ENCODE measurements at regions not wholly inside any gene's neighbourhood (a gene's known extent, or its start where the extent isn't known, plus 50 kb on each side); places are given as distances from the start of the nearest gene placed in this dataset.
"Not testable (repeated sequence)": the region's sequence is repeated elsewhere in the genome, so short reads cannot be mapped to it uniquely, and the experiment has no call there.

GRCh38 chr10:16186564-16186963, 250.2 kb upstream of the PTER start:
- peaks cover 8% of the 10 kb centered on the region for H3K4me1 ChIP-seq (ENCODE audit: control insufficient read depth, insufficient read depth, low read length)
- H3K9me3 ChIP-seq (replicated peaks; ENCODE audit: low read length) = peaks cover 3% of the 10 kb centered on the region
- no peaks in the 10 kb centered on the region for H3K36me3 ChIP-seq (ENCODE audit: insufficient read depth, low read length)
- no peak overlapping the region for H3K9ac ChIP-seq (ENCODE audit: low read depth, low read length)
- H3K4me3 ChIP-seq (ENCODE audit: low read length) = no peak overlapping the region
- H3K27me3 ChIP-seq (ENCODE audit: control insufficient read depth, insufficient read depth, low read length) = no peaks in the 10 kb centered on the region
- H3K4me2 ChIP-seq (ENCODE audit: low read length) = no peak overlapping the region

- H3K9me3 ChIP-seq (replicated peaks; ENCODE audit: low read length) = peaks cover 3% of the 10 kb centered on the region
- H3K4me3 ChIP-seq (ENCODE audit: low read length) = no peak overlapping the region
- H3K9ac ChIP-seq (ENCODE audit: low read depth, low read length) = no peak overlapping the region
- peaks cover 8% of the 10 kb centered on the region for H3K4me1 ChIP-seq (ENCODE audit: control insufficient read depth, insufficient read depth, low read length)
- H3K4me2 ChIP-seq (ENCODE audit: low read length) = no peak overlapping the region
- H3K27me3 ChIP-seq (ENCODE audit: control insufficient read depth, insufficient read depth, low read length) = no peaks in the 10 kb centered on the region
- no peaks in the 10 kb centered on the region for H3K36me3 ChIP-seq (ENCODE audit: insufficient read depth, low read length)
Observed at GRCh38 chr10:16187161-16187560, 249.6 kb upstream of the PTER start.

- H3K9me3 ChIP-seq (replicated peaks; ENCODE audit: low read length) = peaks cover 3% of the 10 kb centered on the region
- H3K4me1 ChIP-seq (ENCODE audit: control insufficient read depth, insufficient read depth, low read length) = no peaks in the 10 kb centered on the region
- H3K4me2 ChIP-seq (ENCODE audit: low read length) = no peak overlapping the region
- H3K4me3 ChIP-seq (ENCODE audit: low read length) = no peak overlapping the region
- no peaks in the 10 kb centered on the region for H3K27me3 ChIP-seq (ENCODE audit: control insufficient read depth, insufficient read depth, low read length)
- no peak overlapping the region for H3K9ac ChIP-seq (ENCODE audit: low read depth, low read length)
- no peaks in the 10 kb centered on the region for H3K36me3 ChIP-seq (ENCODE audit: insufficient read depth, low read length)
Observed at GRCh38 chr10:16192337-16192736, 244.5 kb upstream of the PTER start.

GRCh38 chr10:16193241-16193640, 243.6 kb upstream of the PTER start:
- Histone ChIP-seq H3K36me3 (ENCODE audit: insufficient read depth, low read length) (no peaks in the 10 kb centered on the region), H3K4me1 (ENCODE audit: control insufficient read depth, insufficient read depth, low read length) (no peaks in the 10 kb centered on the region), H3K9me3 (replicated peaks; ENCODE audit: low read length) (peaks cover 3% of the 10 kb centered on the region), H3K9ac (ENCODE audit: low read depth, low read length) (no peak overlapping the region), H3K4me3 (ENCODE audit: low read length) (no peak overlapping the region), H3K27me3 (ENCODE audit: control insufficient read depth, insufficient read depth, low read length) (no peaks in the 10 kb centered on the region), H3K4me2 (ENCODE audit: low read length) (no peak overlapping the region)

- no peak overlapping the region for H3K4me3 ChIP-seq (ENCODE audit: low read length)
- no peak overlapping the region for H3K9ac ChIP-seq (ENCODE audit: low read depth, low read length)
- no peaks in the 10 kb centered on the region for H3K4me1 ChIP-seq (ENCODE audit: control insufficient read depth, insufficient read depth, low read length)
- H3K27me3 ChIP-seq (ENCODE audit: control insufficient read depth, insufficient read depth, low read length) = no peaks in the 10 kb centered on the region
- H3K9me3 ChIP-seq (replicated peaks; ENCODE audit: low read length) = no peaks in the 10 kb centered on the region
- no peak overlapping the region for H3K4me2 ChIP-seq (ENCODE audit: low read length)
- no peaks in the 10 kb centered on the region for H3K36me3 ChIP-seq (ENCODE audit: insufficient read depth, low read length)
Observed at GRCh38 chr10:16195178-16195769, 241.5 kb upstream of the PTER start.

- no peak overlapping the region for H3K4me3 ChIP-seq (ENCODE audit: low read length)
- no peaks in the 10 kb centered on the region for H3K27me3 ChIP-seq (ENCODE audit: control insufficient read depth, insufficient read depth, low read length)
- no peak overlapping the region for H3K4me2 ChIP-seq (ENCODE audit: low read length)
- no peaks in the 10 kb centered on the region for H3K9me3 ChIP-seq (replicated peaks; ENCODE audit: low read length)
- H3K36me3 ChIP-seq (ENCODE audit: insufficient read depth, low read length) = no peaks in the 10 kb centered on the region
- H3K9ac ChIP-seq (ENCODE audit: low read depth, low read length) = no peak overlapping the region
- H3K4me1 ChIP-seq (ENCODE audit: control insufficient read depth, insufficient read depth, low read length) = no peaks in the 10 kb centered on the region
Observed at GRCh38 chr10:16195894-16196293, 240.9 kb upstream of the PTER start.

GRCh38 chr10:16199216-16199615, 237.6 kb upstream of the PTER start:
- Histone ChIP-seq H3K4me2 (ENCODE audit: low read length) (no peak overlapping the region), H3K4me3 (ENCODE audit: low read length) (no peak overlapping the region), H3K9ac (ENCODE audit: low read depth, low read length) (no peak overlapping the region), H3K27me3 (ENCODE audit: control insufficient read depth, insufficient read depth, low read length) (no peaks in the 10 kb centered on the region), H3K4me1 (ENCODE audit: control insufficient read depth, insufficient read depth, low read length) (no peaks in the 10 kb centered on the region), H3K9me3 (replicated peaks; ENCODE audit: low read length) (no peaks in the 10 kb centered on the region), H3K36me3 (ENCODE audit: insufficient read depth, low read length) (no peaks in the 10 kb centered on the region)

GRCh38 chr10:16223618-16224017, 213.2 kb upstream of the PTER start:
- H3K36me3 ChIP-seq (ENCODE audit: insufficient read depth, low read length); H3K9ac ChIP-seq (ENCODE audit: low read depth, low read length); H3K4me2 ChIP-seq (ENCODE audit: low read length); H3K9me3 ChIP-seq (replicated peaks; ENCODE audit: low read length); H3K4me3 ChIP-seq (ENCODE audit: low read length); H3K4me1 ChIP-seq (ENCODE audit: control insufficient read depth, insufficient read depth, low read length); H3K27me3 ChIP-seq (ENCODE audit: control insufficient read depth, insufficient read depth, low read length): not testable (repeated sequence)

- Histone ChIP-seq H3K36me3 (ENCODE audit: insufficient read depth, low read length) (no peaks in the 10 kb centered on the region), H3K9me3 (replicated peaks; ENCODE audit: low read length) (no peaks in the 10 kb centered on the region), H3K27me3 (ENCODE audit: control insufficient read depth, insufficient read depth, low read length) (no peaks in the 10 kb centered on the region), H3K4me2 (ENCODE audit: low read length) (no peak overlapping the region), H3K4me3 (ENCODE audit: low read length) (no peak overlapping the region), H3K4me1 (ENCODE audit: control insufficient read depth, insufficient read depth, low read length) (no peaks in the 10 kb centered on the region), H3K9ac (ENCODE audit: low read depth, low read length) (no peak overlapping the region)
Observed at GRCh38 chr10:16227674-16228073, 209.1 kb upstream of the PTER start.

- no peak overlapping the region for H3K4me2 ChIP-seq (ENCODE audit: low read length)
- no peaks in the 10 kb centered on the region for H3K27me3 ChIP-seq (ENCODE audit: control insufficient read depth, insufficient read depth, low read length)
- no peaks in the 10 kb centered on the region for H3K36me3 ChIP-seq (ENCODE audit: insufficient read depth, low read length)
- H3K9ac ChIP-seq (ENCODE audit: low read depth, low read length) = no peak overlapping the region
- no peak overlapping the region for H3K4me3 ChIP-seq (ENCODE audit: low read length)
- H3K9me3 ChIP-seq (replicated peaks; ENCODE audit: low read length) = no peaks in the 10 kb centered on the region
- no peaks in the 10 kb centered on the region for H3K4me1 ChIP-seq (ENCODE audit: control insufficient read depth, insufficient read depth, low read length)
Observed at GRCh38 chr10:16231176-16231575, 205.6 kb upstream of the PTER start.

- Histone ChIP-seq H3K4me1 (ENCODE audit: control insufficient read depth, insufficient read depth, low read length) (no peaks in the 10 kb centered on the region), H3K9me3 (replicated peaks; ENCODE audit: low read length) (no peaks in the 10 kb centered on the region), H3K9ac (ENCODE audit: low read depth, low read length) (no peak overlapping the region), H3K4me3 (ENCODE audit: low read length) (no peak overlapping the region), H3K4me2 (ENCODE audit: low read length) (no peak overlapping the region), H3K27me3 (ENCODE audit: control insufficient read depth, insufficient read depth, low read length) (no peaks in the 10 kb centered on the region), H3K36me3 (ENCODE audit: insufficient read depth, low read length) (no peaks in the 10 kb centered on the region)
Observed at GRCh38 chr10:16231734-16232435, 204.9 kb upstream of the PTER start.

- Histone ChIP-seq H3K27me3 (ENCODE audit: control insufficient read depth, insufficient read depth, low read length) (no peaks in the 10 kb centered on the region), H3K4me1 (ENCODE audit: control insufficient read depth, insufficient read depth, low read length) (no peaks in the 10 kb centered on the region), H3K36me3 (ENCODE audit: insufficient read depth, low read length) (no peaks in the 10 kb centered on the region), H3K9ac (ENCODE audit: low read depth, low read length) (no peak overlapping the region), H3K4me2 (ENCODE audit: low read length) (no peak overlapping the region), H3K9me3 (replicated peaks; ENCODE audit: low read length) (no peaks in the 10 kb centered on the region), H3K4me3 (ENCODE audit: low read length) (no peak overlapping the region)
Observed at GRCh38 chr10:16232441-16232840, 204.4 kb upstream of the PTER start.

All from skeletal muscle satellite cell (primary cell).